ENCODE measurements at regions not wholly inside any gene's neighbourhood (a gene's known extent, or its start where the extent isn't known, plus 50 kb on each side); places are given as distances from the start of the nearest gene placed in this dataset.

GRCh38 chr12:88251798-88252197 is 109.7 kb downstream of the TMTC3 start:
- DNase-seq: no peak

- no peak for DNase-seq
Observed at GRCh38 chr12:88253371-88253978, 111.4 kb downstream of the TMTC3 start.

GRCh38 chr12:88255224-88255623 is 113.1 kb downstream of the TMTC3 start:
- no peak for DNase-seq

- no peak for DNase-seq
Observed at GRCh38 chr12:88255847-88256246, 113.7 kb downstream of the TMTC3 start.

- DNase-seq: no peak
Observed at GRCh38 chr12:88258396-88258795, 116.3 kb downstream of the TMTC3 start.

GRCh38 chr12:88266806-88267360 is 124.8 kb downstream of the TMTC3 start:
- peak; percentile 58 for DNase-seq

GRCh38 chr12:88267630-88268029 is 125.5 kb downstream of the TMTC3 start:
- DNase-seq: no peak

GRCh38 chr12:88272456-88272855 is 130.3 kb downstream of the TMTC3 start:
- no peak for DNase-seq

GRCh38 chr12:88273450-88273849 is 131.3 kb downstream of the TMTC3 start:
- DNase-seq: no peak

- no peak for DNase-seq
Observed at GRCh38 chr12:88273875-88274274, 131.8 kb downstream of the TMTC3 start.

- no peak for DNase-seq
Observed at GRCh38 chr12:88291498-88292131, 149.5 kb downstream of the TMTC3 start.

GRCh38 chr12:88298014-88298682 is 156.0 kb downstream of the TMTC3 start:
- no peak for DNase-seq

GRCh38 chr12:88298761-88299242 is 156.7 kb downstream of the TMTC3 start:
- DNase-seq: no peak

GRCh38 chr12:88299567-88300101 is 157.5 kb downstream of the TMTC3 start:
- DNase-seq: no peak

GRCh38 chr12:88300931-88301330 is 158.8 kb downstream of the TMTC3 start:
- DNase-seq: no peak

- DNase-seq: no peak
Observed at GRCh38 chr12:88303335-88303734, 161.2 kb downstream of the TMTC3 start.

GRCh38 chr12:88305254-88305890 is 163.3 kb downstream of the TMTC3 start:
- no peak for DNase-seq

GRCh38 chr12:88306471-88307069 is 164.5 kb downstream of the TMTC3 start:
- DNase-seq: no peak

- DNase-seq: no peak
Observed at GRCh38 chr12:88307961-88308360, 165.9 kb downstream of the TMTC3 start.

GRCh38 chr12:88308825-88309224 is 166.7 kb downstream of the TMTC3 start:
- no peak for DNase-seq

GRCh38 chr12:88309546-88309945 is 167.4 kb downstream of the TMTC3 start:
- no peak for DNase-seq

GRCh38 chr12:88310069-88310468 is 168.0 kb downstream of the TMTC3 start:
- no peak for DNase-seq

- no peak for DNase-seq
Observed at GRCh38 chr12:88310666-88311065, 168.6 kb downstream of the TMTC3 start.
